ENCODE measurements at regions not wholly inside any gene's neighbourhood (a gene's known extent, or its start where the extent isn't known, plus 50 kb on each side); places are given as distances from the start of the nearest gene placed in this dataset.
"Not testable (repeated sequence)": the region's sequence is repeated elsewhere in the genome, so short reads cannot be mapped to it uniquely, and the experiment has no call there.

DNA sequence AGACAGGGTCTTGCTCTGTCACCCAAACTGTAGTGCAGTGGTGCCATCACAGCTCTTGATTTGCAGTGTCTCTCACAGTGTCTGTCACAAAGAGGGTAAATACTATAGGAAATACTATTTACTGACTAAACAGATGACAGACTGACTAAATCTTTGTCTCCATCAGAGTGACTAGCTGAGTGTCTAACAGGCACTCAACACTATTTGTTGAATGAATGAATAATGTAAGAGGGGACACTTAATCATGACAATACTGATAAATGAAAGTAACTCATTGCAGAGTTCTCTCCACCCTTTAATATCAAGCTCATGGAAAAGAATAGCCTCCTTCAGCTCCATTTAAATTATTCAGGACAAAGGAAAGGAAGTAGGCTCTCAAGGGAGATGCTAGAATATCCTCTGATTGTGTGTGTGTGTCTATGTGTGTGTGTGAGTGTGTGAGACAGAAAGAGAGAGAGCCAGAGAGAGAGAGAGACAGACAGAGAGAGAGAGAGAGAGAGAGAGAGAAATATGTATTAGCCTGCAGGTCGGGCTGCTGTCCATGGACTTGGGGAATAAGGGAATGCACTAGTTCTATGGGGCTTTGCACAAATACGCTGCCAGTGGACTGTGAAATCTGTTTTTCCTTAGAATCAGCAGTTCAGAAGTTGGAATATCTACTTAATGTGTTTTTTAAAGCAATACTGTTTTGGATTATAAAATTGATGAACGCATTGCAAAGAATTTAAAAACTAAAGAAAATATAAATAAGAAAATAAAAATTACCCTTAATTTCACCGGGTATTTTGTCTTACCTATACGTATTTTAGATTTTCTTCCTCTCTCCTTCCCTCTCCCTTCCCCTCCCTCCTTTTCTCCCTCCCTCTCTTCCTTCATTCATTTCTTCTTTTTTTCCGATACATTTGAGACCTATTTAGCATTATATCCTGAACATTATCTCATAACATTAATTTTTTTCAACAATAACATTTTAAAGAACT, 132.9 kb upstream of the LRIG1 start:
- H3K27ac ChIP-seq (ENCODE audit: low read depth, low read length, severe bottlenecking): no peak overlapping the region
- 78 to 93% methylated on average over 3 to 4 of the region's 6 CpGs for WGBS, 2 experiments (ENCODE audit: insufficient coverage in 2 of 2)
- no peaks in the 10 kb centered on the region for H3K4me1 ChIP-seq (ENCODE audit: control insufficient read depth, insufficient read depth, low read length, poor library complexity, severe bottlenecking)
- no peak overlapping the region for H3K4me3 ChIP-seq (ENCODE audit: extremely low read depth, insufficient read depth, low read length, poor library complexity, severe bottlenecking)
- no peaks in the 10 kb centered on the region for H3K36me3 ChIP-seq (ENCODE audit: control insufficient read depth, insufficient read depth, low read length)
- no peaks in the 10 kb centered on the region for H3K9me3 ChIP-seq (ENCODE audit: control insufficient read depth, low read length)

DNA sequence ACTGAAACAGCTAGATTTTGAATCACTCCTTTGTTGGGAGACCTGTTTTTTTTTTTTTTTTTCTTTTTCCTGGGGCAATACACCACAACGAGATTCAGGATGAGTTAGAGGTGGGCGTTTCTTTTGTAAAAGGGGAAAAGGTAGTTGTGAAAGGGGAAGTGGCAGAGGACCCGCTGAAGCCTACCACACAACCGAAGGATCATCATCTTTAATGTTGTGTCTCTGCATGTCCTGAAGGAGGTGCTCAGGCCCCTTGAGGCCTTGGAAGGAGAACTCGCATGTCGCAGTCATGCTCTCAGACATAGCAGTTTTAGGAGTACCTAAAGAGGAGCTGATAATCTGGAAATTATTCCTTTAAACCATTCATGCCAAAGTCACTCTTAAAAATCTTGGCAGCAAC, 137.9 kb upstream of the LRIG1 start:
- Histone ChIP-seq H3K9me3 (ENCODE audit: control insufficient read depth, low read length) (no peaks in the 10 kb centered on the region), H3K36me3 (ENCODE audit: control insufficient read depth, insufficient read depth, low read length) (no peaks in the 10 kb centered on the region), H3K27ac (ENCODE audit: low read depth, low read length, severe bottlenecking) (no peak overlapping the region), H3K4me1 (ENCODE audit: control insufficient read depth, insufficient read depth, low read length, poor library complexity, severe bottlenecking) (no peaks in the 10 kb centered on the region), H3K4me3 (ENCODE audit: extremely low read depth, insufficient read depth, low read length, poor library complexity, severe bottlenecking) (no peak overlapping the region)
- WGBS, 2 experiments (ENCODE audit: insufficient coverage in 2 of 2): no CpG with 5 or more reads among the region's 6 CpGs

DNA sequence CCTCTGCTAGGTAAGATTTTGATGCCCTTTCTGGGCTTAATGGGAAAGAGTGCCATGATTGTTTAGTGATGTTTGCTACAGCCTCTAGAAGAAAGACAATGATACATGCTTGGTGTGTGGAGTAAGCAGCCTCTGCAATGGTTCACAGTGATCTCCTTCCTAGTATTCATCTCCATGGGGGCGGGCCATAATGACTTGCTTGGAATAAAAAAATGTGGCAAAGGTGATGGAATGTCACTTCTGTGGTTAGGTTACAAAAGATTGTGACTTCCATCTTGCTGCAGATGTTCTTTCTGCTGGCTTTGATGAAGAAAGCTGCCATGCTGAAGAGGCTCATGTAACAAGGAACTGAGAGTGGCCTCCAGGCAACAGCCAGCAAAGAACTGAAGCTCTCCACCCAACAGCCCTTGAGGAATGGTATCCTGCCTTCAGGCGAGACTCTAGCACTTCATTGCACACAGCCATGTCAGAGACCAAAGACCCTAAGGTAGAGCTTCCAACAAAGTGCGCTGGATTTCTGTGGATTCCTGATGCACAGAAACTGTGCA, 139.1 kb upstream of the LRIG1 start:
- 92 to 100% methylated on average over 2 of the region's 3 CpGs for WGBS, 2 experiments (ENCODE audit: insufficient coverage in 2 of 2)
- Histone ChIP-seq H3K4me1 (ENCODE audit: control insufficient read depth, insufficient read depth, low read length, poor library complexity, severe bottlenecking) (no peaks in the 10 kb centered on the region), H3K36me3 (ENCODE audit: control insufficient read depth, insufficient read depth, low read length) (no peaks in the 10 kb centered on the region), H3K27ac (ENCODE audit: low read depth, low read length, severe bottlenecking) (no peak overlapping the region), H3K9me3 (ENCODE audit: control insufficient read depth, low read length) (no peaks in the 10 kb centered on the region), H3K4me3 (ENCODE audit: extremely low read depth, insufficient read depth, low read length, poor library complexity, severe bottlenecking) (no peak overlapping the region)

DNA sequence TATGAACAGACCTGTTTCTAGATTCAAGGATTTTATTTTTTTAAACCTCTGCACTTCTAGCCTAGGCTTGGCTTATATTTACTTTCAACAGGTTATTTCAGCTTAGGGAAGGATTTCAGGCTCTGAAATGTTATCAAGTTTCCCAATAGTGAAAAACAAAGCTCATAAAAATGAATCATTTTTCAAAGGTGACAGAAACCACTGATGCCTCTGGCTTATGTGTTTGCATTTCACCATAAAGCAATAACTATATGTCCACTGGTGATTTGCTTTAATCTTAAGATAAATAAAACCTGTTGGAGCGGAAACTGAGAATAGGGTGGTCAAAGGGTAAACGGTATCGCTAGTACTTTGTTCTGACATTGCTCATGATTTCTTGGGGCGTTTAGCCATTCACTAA, 141.2 kb upstream of the LRIG1 start:
- no peak overlapping the region for H3K4me3 ChIP-seq (ENCODE audit: extremely low read depth, insufficient read depth, low read length, poor library complexity, severe bottlenecking)
- H3K27ac ChIP-seq (ENCODE audit: low read depth, low read length, severe bottlenecking): no peak overlapping the region
- no CpG with 5 or more reads among the region's 4 CpGs for WGBS, 2 experiments (ENCODE audit: insufficient coverage in 2 of 2)

DNA sequence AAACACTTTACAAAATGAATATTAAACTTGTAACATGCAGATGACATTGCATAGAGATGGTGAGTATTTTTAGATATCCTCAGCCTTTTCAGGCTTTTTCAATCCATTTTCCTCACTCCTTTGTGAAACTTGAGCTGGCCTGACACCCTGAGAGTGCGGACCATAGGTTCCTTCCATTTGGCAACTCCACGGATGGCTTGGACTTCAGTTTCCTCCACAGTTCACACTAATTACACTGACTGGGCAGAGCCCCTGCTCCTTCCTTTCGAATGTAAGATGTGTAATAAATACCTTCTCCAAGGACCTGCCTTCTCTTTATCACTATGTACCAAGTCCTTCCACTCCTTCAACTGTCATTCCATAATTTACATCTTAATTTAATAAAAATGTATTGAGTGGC, 141.7 kb upstream of the LRIG1 start:
- Histone ChIP-seq H3K27ac (ENCODE audit: low read depth, low read length, severe bottlenecking) (no peak overlapping the region), H3K4me1 (ENCODE audit: control insufficient read depth, insufficient read depth, low read length, poor library complexity, severe bottlenecking) (no peaks in the 10 kb centered on the region), H3K36me3 (ENCODE audit: control insufficient read depth, insufficient read depth, low read length) (no peaks in the 10 kb centered on the region), H3K4me3 (ENCODE audit: extremely low read depth, insufficient read depth, low read length, poor library complexity, severe bottlenecking) (no peak overlapping the region), H3K9me3 (ENCODE audit: control insufficient read depth, low read length) (no peaks in the 10 kb centered on the region)
- 55 to 64% methylated on average over 2 of the region's 3 CpGs for whole genome bisulfite sequencing, 2 experiments (ENCODE audit: insufficient coverage in 2 of 2)

More for the DNA sequence above, 141.2 kb upstream of the LRIG1 start:
- Histone ChIP-seq H3K36me3 (ENCODE audit: control insufficient read depth, insufficient read depth, low read length) (no peaks in the 10 kb centered on the region), H3K9me3 (ENCODE audit: control insufficient read depth, low read length) (no peaks in the 10 kb centered on the region), H3K4me1 (ENCODE audit: control insufficient read depth, insufficient read depth, low read length, poor library complexity, severe bottlenecking) (no peaks in the 10 kb centered on the region)

DNA sequence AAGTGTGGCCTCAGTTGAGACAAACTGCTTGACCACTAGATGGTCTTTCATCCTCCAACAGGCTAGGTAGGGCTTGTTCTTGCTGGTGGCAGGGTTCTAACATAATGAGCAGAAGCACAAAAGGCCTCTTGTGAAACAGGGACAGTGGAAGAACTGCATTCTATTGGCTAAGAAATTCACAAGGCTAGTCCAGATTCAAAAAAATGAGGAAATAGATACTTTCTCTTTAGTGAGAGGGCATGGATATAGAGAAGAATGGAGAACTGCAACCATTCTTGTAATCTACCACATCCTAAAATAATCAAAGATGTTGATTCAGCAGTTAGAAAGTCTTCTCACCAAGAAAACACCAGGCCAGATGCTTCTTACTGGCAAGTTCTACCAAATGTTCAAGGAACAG, 143.7 kb upstream of the LRIG1 start:
- H3K36me3 ChIP-seq (ENCODE audit: control insufficient read depth, insufficient read depth, low read length): no peaks in the 10 kb centered on the region
- H3K4me3 ChIP-seq (ENCODE audit: extremely low read depth, insufficient read depth, low read length, poor library complexity, severe bottlenecking): no peak overlapping the region
- no peaks in the 10 kb centered on the region for H3K4me1 ChIP-seq (ENCODE audit: control insufficient read depth, insufficient read depth, low read length, poor library complexity, severe bottlenecking)
- no peak overlapping the region for H3K27ac ChIP-seq (ENCODE audit: low read depth, low read length, severe bottlenecking)
- no peaks in the 10 kb centered on the region for H3K9me3 ChIP-seq (ENCODE audit: control insufficient read depth, low read length)

DNA sequence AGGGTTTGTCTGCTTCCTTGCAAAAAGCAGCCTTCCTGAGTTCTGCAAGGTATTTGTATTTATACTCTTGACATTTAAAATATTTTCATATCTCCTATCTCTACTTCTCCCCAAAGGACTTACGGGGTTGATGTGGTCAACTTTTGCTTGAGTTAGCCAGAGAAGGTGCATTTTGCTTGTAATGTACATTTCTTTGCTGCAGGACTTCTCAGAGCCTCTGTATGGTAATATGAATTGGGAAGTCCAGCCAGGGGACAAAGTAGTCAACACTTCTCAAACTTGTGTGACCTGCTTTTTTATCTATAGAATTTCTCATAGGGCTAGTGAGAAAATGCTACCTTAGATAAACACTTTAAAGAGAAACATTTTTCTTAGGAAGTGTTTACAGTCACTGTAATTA, 148.2 kb upstream of the LRIG1 start:
- WGBS, 2 experiments (ENCODE audit: insufficient coverage in 2 of 2): no CpG with 5 or more reads among the region's 1 CpG
- H3K27ac ChIP-seq (ENCODE audit: low read depth, low read length, severe bottlenecking): no peak overlapping the region

DNA sequence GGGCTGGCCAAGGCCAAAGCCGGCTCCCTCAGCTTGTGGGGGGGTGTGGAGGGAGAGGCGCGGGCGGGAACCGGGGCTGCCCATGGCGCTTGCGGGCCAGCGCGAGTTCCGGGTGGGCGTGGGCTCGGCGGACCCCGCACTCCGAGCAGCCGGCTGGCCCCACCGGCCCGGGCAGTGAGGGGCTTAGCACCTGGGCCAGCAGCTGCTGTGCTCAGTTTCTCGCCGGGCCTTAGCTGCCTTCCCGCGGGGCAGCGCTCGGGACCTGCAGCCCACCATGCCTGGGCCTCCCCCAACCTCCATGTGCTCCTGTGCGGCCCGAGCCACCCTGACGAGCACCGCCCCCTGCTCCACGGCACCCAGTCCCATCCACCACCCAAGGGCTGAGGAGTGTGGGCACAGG, 150.7 kb upstream of the LRIG1 start:
- H3K4me1 ChIP-seq (ENCODE audit: control insufficient read depth, insufficient read depth, low read length, poor library complexity, severe bottlenecking); H3K9me3 ChIP-seq (ENCODE audit: control insufficient read depth, low read length); H3K27ac ChIP-seq (ENCODE audit: low read depth, low read length, severe bottlenecking); H3K4me3 ChIP-seq (ENCODE audit: extremely low read depth, insufficient read depth, low read length, poor library complexity, severe bottlenecking); H3K36me3 ChIP-seq (ENCODE audit: control insufficient read depth, insufficient read depth, low read length): not testable (repeated sequence)
- WGBS, 2 experiments (ENCODE audit: insufficient coverage in 2 of 2): 98% methylated on average over 24 of the region's 29 CpGs; no CpG with 5 or more reads in 1 of the 2 experiments

More for the DNA sequence above, 148.2 kb upstream of the LRIG1 start:
- Histone ChIP-seq H3K4me3 (ENCODE audit: extremely low read depth, insufficient read depth, low read length, poor library complexity, severe bottlenecking) (no peak overlapping the region), H3K36me3 (ENCODE audit: control insufficient read depth, insufficient read depth, low read length) (no peaks in the 10 kb centered on the region), H3K9me3 (ENCODE audit: control insufficient read depth, low read length) (no peaks in the 10 kb centered on the region), H3K4me1 (ENCODE audit: control insufficient read depth, insufficient read depth, low read length, poor library complexity, severe bottlenecking) (no peaks in the 10 kb centered on the region)

DNA sequence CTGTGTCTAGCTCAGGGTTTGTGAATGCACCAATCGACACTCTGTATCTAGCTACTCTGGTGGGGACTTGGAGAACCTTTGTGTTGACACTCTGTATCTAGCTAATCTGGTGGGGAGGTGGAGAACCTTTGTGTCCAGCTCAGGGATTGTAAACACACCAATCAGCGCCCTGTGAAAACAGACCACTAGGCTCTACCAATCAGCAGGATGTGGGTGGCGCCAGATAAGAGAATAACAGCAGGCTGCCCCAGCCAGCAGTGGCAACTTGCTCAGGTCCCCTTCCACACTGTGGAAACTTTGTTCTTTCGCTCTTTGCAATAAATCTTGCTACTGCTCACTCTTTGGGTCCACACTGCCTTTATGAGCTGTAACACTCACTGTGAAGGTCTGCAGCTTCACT, 151.3 kb upstream of the LRIG1 start:
- H3K36me3 ChIP-seq (ENCODE audit: control insufficient read depth, insufficient read depth, low read length); H3K4me3 ChIP-seq (ENCODE audit: extremely low read depth, insufficient read depth, low read length, poor library complexity, severe bottlenecking); H3K27ac ChIP-seq (ENCODE audit: low read depth, low read length, severe bottlenecking); H3K4me1 ChIP-seq (ENCODE audit: control insufficient read depth, insufficient read depth, low read length, poor library complexity, severe bottlenecking); H3K9me3 ChIP-seq (ENCODE audit: control insufficient read depth, low read length): not testable (repeated sequence)
- 86 to 100% methylated on average over 1 to 2 of the region's 4 CpGs for WGBS, 2 experiments (ENCODE audit: insufficient coverage in 2 of 2)

DNA sequence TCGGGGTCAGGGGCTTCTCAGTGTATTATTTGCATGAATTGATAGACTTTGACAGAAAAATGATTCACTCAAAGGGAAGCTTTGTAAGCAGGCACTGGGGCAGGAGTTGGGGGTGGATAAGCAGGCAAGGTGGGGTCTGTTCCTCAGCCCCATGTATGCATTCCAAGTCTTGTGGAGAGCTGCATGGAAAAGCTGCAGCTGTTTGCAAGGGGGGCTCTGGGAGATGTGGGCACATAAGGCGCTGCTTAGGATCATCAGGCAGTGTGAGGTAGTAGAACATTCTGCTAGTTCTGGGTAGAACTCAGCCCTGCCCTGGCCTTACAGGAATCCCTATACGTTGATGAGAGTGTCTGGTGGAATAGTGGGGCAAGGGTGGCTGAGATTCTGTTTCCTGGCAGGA, 154.2 kb upstream of the LRIG1 start:
- Histone ChIP-seq H3K4me1 (ENCODE audit: control insufficient read depth, insufficient read depth, low read length, poor library complexity, severe bottlenecking) (no peaks in the 10 kb centered on the region), H3K36me3 (ENCODE audit: control insufficient read depth, insufficient read depth, low read length) (no peaks in the 10 kb centered on the region), H3K9me3 (ENCODE audit: control insufficient read depth, low read length) (no peaks in the 10 kb centered on the region), H3K4me3 (ENCODE audit: extremely low read depth, insufficient read depth, low read length, poor library complexity, severe bottlenecking) (no peak overlapping the region), H3K27ac (ENCODE audit: low read depth, low read length, severe bottlenecking) (peak overlapping the region; percentile 16)
- WGBS, 2 experiments (ENCODE audit: insufficient coverage in 2 of 2): 83 to 88% methylated on average over 1 to 2 of the region's 3 CpGs

DNA sequence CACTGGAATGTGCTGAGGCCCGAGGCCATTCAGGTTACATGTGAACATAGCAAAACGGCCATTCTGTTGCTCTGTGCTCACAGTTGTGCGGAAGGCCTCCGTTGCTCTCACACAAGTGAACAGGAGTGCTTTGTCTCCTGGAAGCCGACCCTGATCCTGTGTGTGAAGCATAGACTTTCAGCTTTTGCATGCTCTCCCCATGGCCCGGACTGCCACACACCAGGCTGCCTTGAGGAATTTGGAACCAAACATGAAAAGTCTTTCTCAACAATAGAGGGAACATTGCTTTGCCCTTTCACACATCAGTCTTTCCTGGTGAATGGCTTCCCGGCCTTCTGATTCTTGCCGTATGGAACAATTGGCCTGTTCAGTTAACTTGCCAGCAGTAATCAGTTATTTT, 154.8 kb upstream of the LRIG1 start:
- Histone ChIP-seq H3K4me1 (ENCODE audit: control insufficient read depth, insufficient read depth, low read length, poor library complexity, severe bottlenecking) (no peaks in the 10 kb centered on the region), H3K9me3 (ENCODE audit: control insufficient read depth, low read length) (no peaks in the 10 kb centered on the region), H3K36me3 (ENCODE audit: control insufficient read depth, insufficient read depth, low read length) (no peaks in the 10 kb centered on the region), H3K4me3 (ENCODE audit: extremely low read depth, insufficient read depth, low read length, poor library complexity, severe bottlenecking) (no peak overlapping the region), H3K27ac (ENCODE audit: low read depth, low read length, severe bottlenecking) (peak overlapping the region; percentile 16)
- WGBS, 2 experiments (ENCODE audit: insufficient coverage in 2 of 2): 65 to 66% methylated on average over 8 of the region's 8 CpGs

Measured in mesodermal cell (in vitro differentiated cells).